ENCODE measurements at regions not wholly inside any gene's neighbourhood (a gene's known extent, or its start where the extent isn't known, plus 50 kb on each side); places are given as distances from the start of the nearest gene placed in this dataset.

- Mint-ChIP-seq H3K27ac (ENCODE audit: unreplicated experiment) (no peak overlapping the region), H3K4me1 (ENCODE audit: unreplicated experiment) (peaks cover 24% of the 10 kb centered on the region), H3K4me3 (ENCODE audit: unreplicated experiment) (no peak overlapping the region)
Measured at GRCh38 chr21:41656946-41657525, 109.8 kb downstream of the RIPK4 start.

GRCh38 chr21:41655259-41655658 lies 111.6 kb downstream of the RIPK4 start:
- H3K27me3 Mint-ChIP-seq (ENCODE audit: unreplicated experiment) = no peaks in the 10 kb centered on the region
- no peak overlapping the region for H3K4me3 Mint-ChIP-seq (ENCODE audit: unreplicated experiment)
- no peak for DNase-seq (ENCODE audit: extremely low spot score, unreplicated experiment)
- H3K9me3 Mint-ChIP-seq (ENCODE audit: unreplicated experiment) = no peaks in the 10 kb centered on the region
- H3K4me1 Mint-ChIP-seq (ENCODE audit: unreplicated experiment) = peaks cover 24% of the 10 kb centered on the region
- no peak overlapping the region for H3K27ac Mint-ChIP-seq (ENCODE audit: unreplicated experiment)
- TF ChIP-seq CTCF (IDR thresholded peaks at IDR 0.05) = no peak
- H3K36me3 Mint-ChIP-seq (ENCODE audit: unreplicated experiment) = no peaks in the 10 kb centered on the region

More at GRCh38 chr21:41656946-41657525, 109.8 kb downstream of the RIPK4 start:
- no peak for TF ChIP-seq CTCF (IDR thresholded peaks at IDR 0.05)
- Mint-ChIP-seq H3K36me3 (ENCODE audit: unreplicated experiment) (no peaks in the 10 kb centered on the region), H3K9me3 (ENCODE audit: unreplicated experiment) (no peaks in the 10 kb centered on the region), H3K27me3 (ENCODE audit: unreplicated experiment) (no peaks in the 10 kb centered on the region)
- no peak for DNase-seq (ENCODE audit: extremely low spot score, unreplicated experiment)

DNA sequence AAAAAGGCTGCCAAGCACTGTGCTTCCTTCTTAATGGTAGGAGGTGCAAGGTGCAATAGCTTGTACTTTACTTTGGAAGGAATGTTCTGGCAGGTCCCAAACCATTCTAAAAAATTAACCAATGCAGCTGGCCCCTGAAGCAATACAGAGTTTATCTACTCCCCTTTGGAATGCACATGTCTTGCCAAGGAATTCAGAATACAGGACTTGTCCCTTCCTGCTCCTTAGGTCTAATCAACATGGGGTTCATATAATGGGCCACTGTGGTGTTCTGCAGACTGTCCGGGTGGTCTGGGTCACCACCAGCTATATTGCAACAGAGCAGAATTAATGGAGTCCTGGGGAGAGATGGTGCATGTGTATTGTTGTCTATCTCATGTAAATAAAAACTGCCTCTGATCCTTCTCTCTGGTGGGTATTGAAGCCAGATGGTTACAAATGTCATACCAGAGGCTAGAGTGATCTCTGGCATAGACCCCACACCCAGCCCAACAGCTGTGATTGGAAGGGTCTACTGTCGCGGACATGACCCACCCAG lies 112.8 kb downstream of the RIPK4 start:
- H3K4me1 Mint-ChIP-seq (ENCODE audit: unreplicated experiment) = peaks cover 22% of the 10 kb centered on the region
- no peaks in the 10 kb centered on the region for H3K36me3 Mint-ChIP-seq (ENCODE audit: unreplicated experiment)
- H3K9me3 Mint-ChIP-seq (ENCODE audit: unreplicated experiment) = no peaks in the 10 kb centered on the region
- no peaks in the 10 kb centered on the region for H3K27me3 Mint-ChIP-seq (ENCODE audit: unreplicated experiment)
- H3K4me3 Mint-ChIP-seq (ENCODE audit: unreplicated experiment) = no peak overlapping the region
- no peak for DNase-seq (ENCODE audit: extremely low spot score, unreplicated experiment)
- no peak for TF ChIP-seq CTCF (IDR thresholded peaks at IDR 0.05)
- H3K27ac Mint-ChIP-seq (ENCODE audit: unreplicated experiment) = peak overlapping the region; percentile 28

DNA sequence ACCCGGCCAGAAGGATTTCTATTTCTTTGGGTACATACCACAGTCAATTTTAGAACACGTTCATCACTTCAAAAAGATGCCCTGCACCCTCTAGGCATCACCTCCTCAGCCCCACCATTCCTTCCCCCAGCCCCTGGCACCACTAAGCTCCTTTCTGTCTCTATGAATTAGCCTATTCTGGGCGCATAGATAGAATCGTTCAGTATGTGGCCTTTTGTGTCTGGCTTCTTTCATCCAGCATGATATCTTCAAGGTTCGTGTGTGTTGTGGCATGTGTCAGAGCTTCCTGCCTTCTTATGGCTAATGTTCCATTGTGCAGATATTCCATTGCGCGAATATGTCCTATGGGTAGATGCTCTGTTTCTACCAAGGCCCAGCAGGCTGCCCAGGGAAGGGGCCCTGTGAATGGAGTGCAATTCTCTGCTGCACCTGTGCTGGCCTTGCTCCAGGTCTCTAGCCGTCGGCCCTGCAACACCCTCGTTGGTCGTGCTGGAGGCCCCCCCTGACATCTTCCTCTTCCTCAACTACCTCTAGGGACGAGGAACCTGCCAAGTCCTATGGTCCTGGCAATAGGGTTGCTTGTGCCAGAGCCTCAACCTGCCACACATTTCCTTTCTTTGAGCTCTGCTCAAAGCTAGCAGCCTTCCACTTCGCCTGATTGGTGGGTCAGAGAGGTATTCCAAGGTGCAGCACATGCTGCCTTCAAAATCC lies 113.5 kb downstream of the RIPK4 start:
- Mint-ChIP-seq H3K9me3 (ENCODE audit: unreplicated experiment) (no peaks in the 10 kb centered on the region), H3K36me3 (ENCODE audit: unreplicated experiment) (no peaks in the 10 kb centered on the region), H3K4me1 (ENCODE audit: unreplicated experiment) (peaks cover 19% of the 10 kb centered on the region), H3K27ac (ENCODE audit: unreplicated experiment) (no peak overlapping the region), H3K27me3 (ENCODE audit: unreplicated experiment) (no peaks in the 10 kb centered on the region), H3K4me3 (ENCODE audit: unreplicated experiment) (no peak overlapping the region)
- DNase-seq (ENCODE audit: extremely low spot score, unreplicated experiment) = no peak
- no peak for TF ChIP-seq CTCF (IDR thresholded peaks at IDR 0.05)

- Mint-ChIP-seq H3K9me3 (ENCODE audit: unreplicated experiment) (no peaks in the 10 kb centered on the region), H3K4me1 (ENCODE audit: unreplicated experiment) (peaks cover 25% of the 10 kb centered on the region), H3K27ac (ENCODE audit: unreplicated experiment) (no peak overlapping the region), H3K36me3 (ENCODE audit: unreplicated experiment) (no peaks in the 10 kb centered on the region), H3K27me3 (ENCODE audit: unreplicated experiment) (no peaks in the 10 kb centered on the region), H3K4me3 (ENCODE audit: unreplicated experiment) (no peak overlapping the region)
- no peak for TF ChIP-seq CTCF (IDR thresholded peaks at IDR 0.05)
- DNase-seq (ENCODE audit: extremely low spot score, unreplicated experiment) = no peak
Measured at GRCh38 chr21:41651830-41652229, 115.0 kb downstream of the RIPK4 start.

Data from osteocyte (in vitro differentiated cells).